ENCODE measurements at regions not wholly inside any gene's neighbourhood (a gene's known extent, or its start where the extent isn't known, plus 50 kb on each side); places are given as distances from the start of the nearest gene placed in this dataset.

DNA sequence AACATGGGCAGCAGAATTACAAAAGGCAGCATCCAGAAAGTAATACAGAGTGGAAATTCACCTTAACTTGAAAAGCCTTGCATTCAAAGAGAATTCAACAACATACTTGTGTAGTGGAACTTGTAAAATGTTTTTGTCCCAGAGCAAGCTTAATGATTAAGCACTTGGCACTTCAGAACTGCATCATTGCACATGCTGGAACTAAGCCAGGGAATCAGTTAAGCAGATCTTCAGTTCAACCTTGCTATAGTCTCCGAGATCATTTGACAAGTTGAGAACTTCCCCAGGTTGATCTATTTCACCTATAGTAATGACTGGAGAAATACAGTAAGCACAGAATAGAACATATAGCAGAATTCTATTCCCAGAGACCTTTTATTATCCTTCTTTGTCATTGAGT is 1337.2 kb upstream of the NXPH2 start:
- TF ChIP-seq CTCF (IDR thresholded peaks at IDR 0.05) (no peak), POLR2A (IDR thresholded peaks at IDR 0.05) (no peak)
